Upper lobe of left lung (tissue), 4 donors: ENCODE measurements at regions not wholly inside any gene's neighbourhood (a gene's known extent, or its start where the extent isn't known, plus 50 kb on each side); places are given as distances from the start of the nearest gene placed in this dataset.

Source experiments
- CTCF ChIP-seq, 6 experiments: fragments of 450-650 bp in 4 of 6; fragments of 200-600 bp in 2 of 6; sonication (generic) in 2 of 6; IDR thresholded peaks; one replicate each; pipeline ENCODE4 v1.5.1; 2016 to 2019; ENCODE audit warnings: antibody characterized with exemption in 6 of 6
- EP300 ChIP-seq, 4 donors: sonication (generic); formaldehyde crosslinking; IDR thresholded peaks; one replicate each; pipeline ENCODE4 v1.5.1; 2017; ENCODE audit warnings: antibody characterized with exemption in 4 of 4, control low read depth in 2 of 4
- POLR2A ChIP-seq, 4 donors: fragments of 450-650 bp; IDR thresholded peaks; one replicate each; pipeline ENCODE4 v1.5.1; 2016 to 2017; ENCODE audit warnings: antibody characterized with exemption in 4 of 4, mild to moderate bottlenecking in 2 of 4
- POLR2AphosphoS5 ChIP-seq, 2 donors: sonication (generic); formaldehyde crosslinking; IDR thresholded peaks; one replicate each; pipeline ENCODE4 v1.5.1; 2017; ENCODE audit warnings: antibody characterized with exemption in 2 of 2

- TF ChIP-seq CTCF (IDR thresholded peaks at IDR 0.05) (no peak), POLR2A (IDR thresholded peaks at IDR 0.05) (no peak), POLR2AphosphoS5 (IDR thresholded peaks at IDR 0.05) (no peak), EP300 (IDR thresholded peaks at IDR 0.05) (no peak)
These were observed 159.1 kb upstream of the TTC29 start for GRCh38 chr4:147104768-147105167.
